ENCODE measurements at regions not wholly inside any gene's neighbourhood (a gene's known extent, or its start where the extent isn't known, plus 50 kb on each side); places are given as distances from the start of the nearest gene placed in this dataset.

GRCh38 chr5:120358949-120359348, 105.2 kb upstream of the PRR16 start:
- TF ChIP-seq CTCF (IDR thresholded peaks at IDR 0.05; ENCODE audit: low read depth, low read length, poor library complexity, severe bottlenecking), result no peak
- TF ChIP-seq EZH2phosphoT487 (IDR thresholded peaks at IDR 0.05; ENCODE audit: borderline replicate concordance, low read length), result no peak

Data from DOHH2 (cell line).